IMR-90 (cell line): ENCODE measurements at regions not wholly inside any gene's neighbourhood (a gene's known extent, or its start where the extent isn't known, plus 50 kb on each side); places are given as distances from the start of the nearest gene placed in this dataset.

ENCODE experiments used
- ATAC-seq: fragments of 200-7000 bp; cut with Tn5 transposase; 2 replicates; pipeline ENCODE4 v1.9.1; 2020; ENCODE audit warnings: low read depth, mild to moderate bottlenecking, moderate library complexity
- BruUV-seq: library from RNA; stranded (reverse); fragments of 400-500 nt; replicated peaks from 2 replicates; lab custom pipeline; 2021; lab: Mats Ljungman, UMichigan
- CTCF ChIA-PET: fragments of 300-600 bp; formaldehyde crosslinking; extraction: SDS; loops from one replicate; lab custom pipeline; 2021; ENCODE audit warnings: antibody characterized with exemption; lab: Yijun Ruan, JAX
- POLR2A ChIA-PET: fragments of 300-600 bp; sonication (Branson Sonifier 250); formaldehyde crosslinking; loops from one replicate; lab custom pipeline; 2022; ENCODE audit warnings: antibody characterized with exemption; ENCODE audit not compliant: unreplicated experiment; lab: Charles Lee
- DNase-seq: peaks from one replicate; pipeline ENCODE4 v3.0.0; 2013
- H2AFZ ChIP-seq: replicated peaks from 2 replicates; pipeline ENCODE3; 2013; ENCODE audit warnings: low read length, mild to moderate bottlenecking; ENCODE audit not compliant: poor library complexity
- H2AK5ac ChIP-seq: 2 replicates; pipeline ENCODE4 v1.6.1; 2013; ENCODE audit warnings: low read depth, low read length, inconsistent platforms
- H2AK9ac ChIP-seq: replicated peaks from 2 replicates; pipeline ENCODE3; 2013; ENCODE audit warnings: mild to moderate bottlenecking, low read depth, low read length, moderate library complexity; ENCODE audit not compliant: poor library complexity
- H2BK120ac ChIP-seq: 2 replicates; pipeline ENCODE4 v1.6.1; 2013; ENCODE audit warnings: low read depth, low read length, inconsistent platforms
- H2BK15ac ChIP-seq: 3 replicates; pipeline ENCODE4 v1.6.1; 2013; ENCODE audit warnings: low read depth, low read length, inconsistent platforms
- H2BK20ac ChIP-seq: 2 replicates; pipeline ENCODE4 v1.6.1; 2013; ENCODE audit warnings: low read depth, mild to moderate bottlenecking, inconsistent platforms, low read length, moderate library complexity
- H2BK5ac ChIP-seq: 2 replicates; pipeline ENCODE4 v1.6.1; 2013; ENCODE audit warnings: mild to moderate bottlenecking, low read depth, low read length, inconsistent platforms; ENCODE audit not compliant: poor library complexity, severe bottlenecking
- H3K14ac ChIP-seq: replicated peaks from 2 replicates; pipeline ENCODE4 v1.6.1; 2013; ENCODE audit warnings: low read depth, low read length, inconsistent platforms
- H3K18ac ChIP-seq: 2 replicates; pipeline ENCODE4 v1.6.1; 2013; ENCODE audit warnings: low read depth, low read length, control low read depth
- H3K23ac ChIP-seq: 2 replicates; pipeline ENCODE4 v1.6.1; 2013; ENCODE audit warnings: low read depth, low read length, inconsistent platforms
- H3K27ac ChIP-seq: 2 replicates; pipeline ENCODE4 v1.5.1; 2013; ENCODE audit warnings: mild to moderate bottlenecking, control low read depth, low read length; ENCODE audit not compliant: insufficient read depth
- H3K27me3 ChIP-seq: 2 replicates; pipeline ENCODE4 v1.6.1; 2013; ENCODE audit warnings: low read length; ENCODE audit not compliant: control insufficient read depth, insufficient read depth
- H3K36me3 ChIP-seq: 2 replicates; pipeline ENCODE4 v1.6.1; 2013; ENCODE audit warnings: low read length, mixed read lengths; ENCODE audit not compliant: control insufficient read depth, insufficient read depth
- H3K4ac ChIP-seq: 2 replicates; pipeline ENCODE4 v1.6.1; 2013; ENCODE audit warnings: low read depth, low read length, inconsistent platforms
- H3K4me1 ChIP-seq: 2 replicates; pipeline ENCODE4 v1.6.1; 2013; ENCODE audit warnings: low read length, mixed read lengths; ENCODE audit not compliant: control insufficient read depth, insufficient read depth
- H3K4me2 ChIP-seq: 2 replicates; pipeline ENCODE4 v1.6.1; 2013; ENCODE audit warnings: low read depth, mild to moderate bottlenecking, control low read depth, low read length, moderate library complexity
- H3K4me3 ChIP-seq: 2 replicates; pipeline ENCODE4 v1.5.1; 2013; ENCODE audit warnings: low read depth, mild to moderate bottlenecking, control low read depth, low read length, moderate library complexity; ENCODE audit not compliant: insufficient read depth
- H3K56ac ChIP-seq: 2 replicates; pipeline ENCODE4 v1.6.1; 2013; ENCODE audit warnings: low read length, inconsistent platforms; ENCODE audit not compliant: insufficient read depth; ENCODE audit errors: extremely low read depth
- H3K79me1 ChIP-seq, 2 experiments: 2 replicates each; pipeline ENCODE4 v1.6.1; 2013; ENCODE audit warnings: low read length in 2 of 2, inconsistent platforms in 1 of 2, low read depth in 1 of 2
- H3K9ac ChIP-seq: 2 replicates; pipeline ENCODE4 v1.6.1; 2013; ENCODE audit warnings: low read depth, low read length, control low read depth
- H3K9me1 ChIP-seq: 2 replicates; pipeline ENCODE4 v1.6.1; 2013; ENCODE audit warnings: low read length, inconsistent platforms; ENCODE audit not compliant: insufficient read depth
- H3K9me3 ChIP-seq: 2 replicates; pipeline ENCODE4 v1.6.1; 2013; ENCODE audit warnings: low read length; ENCODE audit not compliant: control insufficient read depth, insufficient read depth
- H4K20me1 ChIP-seq: 2 replicates; pipeline ENCODE4 v1.6.1; 2013; ENCODE audit warnings: low read length, inconsistent platforms; ENCODE audit not compliant: insufficient read depth
- H4K5ac ChIP-seq: 2 replicates; pipeline ENCODE4 v1.6.1; 2013; ENCODE audit warnings: mild to moderate bottlenecking, low read depth, low read length, control low read depth
- H4K8ac ChIP-seq, 2 experiments: 2 replicates each; pipeline ENCODE4 v1.6.1; 2013; ENCODE audit warnings: low read depth in 2 of 2, low read length in 2 of 2, control low read depth in 1 of 2, inconsistent platforms in 1 of 2
- H4K91ac ChIP-seq: 2 replicates; pipeline ENCODE4 v1.6.1; 2013; ENCODE audit warnings: low read depth, low read length, inconsistent platforms; ENCODE audit not compliant: insufficient read depth
- BHLHE40 ChIP-seq: fragments of 150-350 bp; IDR thresholded peaks from 2 replicates; pipeline ENCODE4 v1.6.1; 2016; ENCODE audit warnings: mild to moderate bottlenecking, low read depth, low read length
- CEBPB ChIP-seq: IDR thresholded peaks from 2 replicates; pipeline ENCODE4 v1.6.1; 2012; ENCODE audit warnings: low read depth, low read length, improper control_type of control experiment
- CHD1 ChIP-seq: IDR thresholded peaks from 2 replicates; pipeline ENCODE4 v1.6.1; 2012; ENCODE audit warnings: low read depth, low read length, improper control_type of control experiment
- CTCF ChIP-seq: conservative IDR thresholded peaks from 2 replicates; pipeline ENCODE4 v1.5.1; 2012; ENCODE audit warnings: mild to moderate bottlenecking, low read depth, low read length, improper control_type of control experiment
- ELK1 ChIP-seq: fragments of 150-350 bp; IDR thresholded peaks from 2 replicates; pipeline ENCODE4 v1.6.1; 2016; ENCODE audit warnings: low read depth, mild to moderate bottlenecking, low read length, moderate library complexity, borderline replicate concordance
- FOS ChIP-seq: fragments of 150-350 bp; IDR thresholded peaks from 2 replicates; pipeline ENCODE4 v1.6.1; 2016; ENCODE audit warnings: low read depth, low read length
- MAFK ChIP-seq: IDR thresholded peaks from 2 replicates; pipeline ENCODE4 v1.6.1; 2012; ENCODE audit warnings: low read depth, low read length, improper control_type of control experiment
- MAZ ChIP-seq: IDR thresholded peaks from 2 replicates; pipeline ENCODE4 v1.6.1; 2012; ENCODE audit warnings: low read depth, mild to moderate bottlenecking, low read length, improper control_type of control experiment, moderate library complexity, borderline replicate concordance
- MXI1 ChIP-seq: IDR thresholded peaks from 2 replicates; pipeline ENCODE4 v1.6.1; 2012; ENCODE audit warnings: low read depth, mild to moderate bottlenecking, low read length, moderate library complexity, borderline replicate concordance
- NFE2L2 ChIP-seq: fragments of 150-350 bp; IDR thresholded peaks from 2 replicates; pipeline ENCODE4 v1.6.1; 2016; ENCODE audit warnings: low read depth, mild to moderate bottlenecking, low read length
- POLR2A ChIP-seq: IDR thresholded peaks from 2 replicates; pipeline ENCODE4 v1.6.1; 2012; ENCODE audit warnings: mild to moderate bottlenecking, low read depth, low read length
- SMC3 ChIP-seq: fragments of 150-350 bp; IDR thresholded peaks from 2 replicates; pipeline ENCODE4 v1.6.1; 2016; ENCODE audit warnings: low read depth, mild to moderate bottlenecking, antibody characterized with exemption, low read length, moderate library complexity
- USF2 ChIP-seq: fragments of 150-350 bp; IDR thresholded peaks from 2 replicates; pipeline ENCODE4 v1.6.1; 2017; ENCODE audit warnings: mild to moderate bottlenecking, antibody characterized with exemption, low read length, low read depth
- WGBS, 2 experiments: methylation state at CpG; one replicate each; pipeline versions ENCODE4 v1.1.5 to v1.1.7; 2013; ENCODE audit warnings: missing lambda C conversion rate in 2 of 2; ENCODE audit not compliant: insufficient read length in 1 of 2; ENCODE audit errors: extremely low coverage in 2 of 2; 5-methylcytosine and 5-hydroxymethylcytosine counted together
- dilution Hi-C: fragments of 300-500 bp; cut with HindIII; formaldehyde crosslinking; loops from one replicate; pipeline ENCODE4 v1.14.3; 2018; ENCODE audit warnings: low sequenced_read_pairs; ENCODE audit not compliant: unreplicated experiment
- in situ Hi-C: fragments of 300-500 bp; cut with MboI; formaldehyde crosslinking; loops from 3 replicates; pipeline ENCODE4 v1.14.3; 2019; ENCODE audit warnings: low sequenced_read_pairs, inconsistent platforms, mixed read lengths
- intact Hi-C: fragments of 100-400 bp; cut with micrococcal nuclease; formaldehyde crosslinking; loops from 2 replicates; pipeline ENCODE4 v1.10.0; 2022

GRCh38 chr11:8766043-8766987 lies 83.7 kb downstream of the RPL27A start:
- 75% methylated on average over 2 of the region's 8 CpGs; no CpG with 5 or more reads in 1 of the 2 experiments for WGBS, 2 experiments
- H3K36me3 ChIP-seq = peaks cover 4% of the 10 kb centered on the region
- in situ Hi-C loops = no loop called here
- peak overlapping the region; percentile 68 for H2AK5ac ChIP-seq
- POLR2A ChIA-PET = no interaction called here
- peak overlapping the region; percentile 22 for H2BK5ac ChIP-seq
- BruUV-seq = no TSS peak
- ATAC-seq (no peak; the same call in 1 of the 2 replicates), DNase-seq (peak; percentile 52)
- H3K27me3 ChIP-seq = no peaks in the 10 kb centered on the region
- peak overlapping the region; percentile 51 for H3K14ac ChIP-seq
- H4K5ac ChIP-seq = peak overlapping the region; percentile 25
- H4K20me1 ChIP-seq = peaks cover 19% of the 10 kb centered on the region; the same call in 1 of the 2 replicates
- dilution Hi-C loops = no loop called here
- H3K4ac ChIP-seq = peak overlapping the region; percentile 89
- H3K18ac ChIP-seq = peak overlapping the region; percentile 62; the same call in 1 of the 2 replicates
- H3K4me2 ChIP-seq = no peak overlapping the region
- peak overlapping the region; percentile 58 for H3K27ac ChIP-seq
- peak overlapping the region; percentile 72 for H4K91ac ChIP-seq
- no peak overlapping the region for H3K9ac ChIP-seq
- peaks cover 33% of the 10 kb centered on the region for H3K9me1 ChIP-seq
- H4K8ac ChIP-seq = peak overlapping the region; percentile 9 to 61; a peak in 3 of 4 replicates
- peak overlapping the region; percentile 67 for H2BK120ac ChIP-seq
- H2AK9ac ChIP-seq = peak overlapping the region; percentile 60
- no peaks in the 10 kb centered on the region for H3K9me3 ChIP-seq
- H3K56ac ChIP-seq = no peak overlapping the region; the same call in 1 of the 2 replicates
- CTCF ChIA-PET = no interaction called here
- peak overlapping the region; percentile 71 for H3K23ac ChIP-seq
- H2BK20ac ChIP-seq = peak overlapping the region; percentile 73
- no peak overlapping the region for H3K4me3 ChIP-seq
- peak overlapping the region; percentile 90; the same call in 1 of the 3 replicates for H2BK15ac ChIP-seq
- intact Hi-C loops = loop anchor here (5.0 kb wide), 1 partner anchor 49 kb away; no protein-coding TSS in a partner anchor
- no peak overlapping the region for H2AFZ ChIP-seq
- peaks cover 40% of the 10 kb centered on the region for H3K4me1 ChIP-seq
- peaks cover 53 to 74% of the 10 kb centered on the region in 2 experiments for H3K79me1 ChIP-seq
- no peak for TF ChIP-seq MAFK
- TF ChIP-seq ELK1 = no peak
- no peak for TF ChIP-seq CEBPB
- no peak for TF ChIP-seq CTCF
- TF ChIP-seq MXI1 = no peak
- no peak for TF ChIP-seq NFE2L2
- no peak for TF ChIP-seq CHD1
- TF ChIP-seq SMC3 = no peak
- no peak for TF ChIP-seq POLR2A
- TF ChIP-seq MAZ = no peak
- no peak for TF ChIP-seq FOS
- TF ChIP-seq USF2 = no peak
- no peak for TF ChIP-seq BHLHE40
